GM12892 (cell line): ENCODE measurements at regions not wholly inside any gene's neighbourhood (a gene's known extent, or its start where the extent isn't known, plus 50 kb on each side); places are given as distances from the start of the nearest gene placed in this dataset.

Experiments
- POLR2A ChIP-seq: IDR thresholded peaks from 2 replicates; pipeline ENCODE4 v1.6.1; 2011; ENCODE audit warnings: low read depth, low read length, control low read depth
- POLR2AphosphoS5 ChIP-seq: IDR thresholded peaks from 2 replicates; pipeline ENCODE4 v1.6.1; 2011; ENCODE audit warnings: low read depth, low read length, control low read depth
- TAF1 ChIP-seq: IDR thresholded peaks from 2 replicates; pipeline ENCODE4 v1.6.1; 2011; ENCODE audit warnings: low read depth, mild to moderate bottlenecking, control low read depth, low read length, borderline replicate concordance

- TF ChIP-seq POLR2AphosphoS5, result no peak
- no peak for TF ChIP-seq TAF1
- TF ChIP-seq POLR2A, result no peak
Observed at GRCh38 chr9:12329623-12329985, 363.6 kb upstream of the TYRP1 start.
